HT1080 (cell line): ENCODE measurements at regions not wholly inside any gene's neighbourhood (a gene's known extent, or its start where the extent isn't known, plus 50 kb on each side); places are given as distances from the start of the nearest gene placed in this dataset.

Experiments
- DNase-seq: peaks from one replicate; pipeline ENCODE4 v3.0.0-alpha.2; 2015; ENCODE audit warnings: low read depth

GRCh38 chr2:103103678-103104077 lies 341.8 kb downstream of the TMEM182 start:
- DNase-seq = no peak

GRCh38 chr2:103119352-103119751 lies 357.5 kb downstream of the TMEM182 start:
- no peak for DNase-seq

GRCh38 chr2:103121106-103121505 lies 359.3 kb downstream of the TMEM182 start:
- DNase-seq = no peak

- DNase-seq = no peak
Observed at GRCh38 chr2:103123516-103123915, 361.7 kb downstream of the TMEM182 start.

- DNase-seq = no peak
Observed at GRCh38 chr2:103130857-103131256, 369.0 kb downstream of the TMEM182 start.

GRCh38 chr2:103132536-103133217 lies 370.8 kb downstream of the TMEM182 start:
- no peak for DNase-seq

- peak; percentile 6 for DNase-seq
Observed at GRCh38 chr2:103135679-103136078, 373.8 kb downstream of the TMEM182 start.

GRCh38 chr2:103138123-103138901 lies 376.5 kb downstream of the TMEM182 start:
- DNase-seq = no peak

GRCh38 chr2:103139628-103140268 lies 377.9 kb downstream of the TMEM182 start:
- DNase-seq = no peak

GRCh38 chr2:103144837-103145236 lies 383.0 kb downstream of the TMEM182 start:
- DNase-seq = peak; percentile 19

- DNase-seq = no peak
Observed at GRCh38 chr2:103145739-103146138, 383.9 kb downstream of the TMEM182 start.

- DNase-seq = no peak
Observed at GRCh38 chr2:103151046-103151445, 389.2 kb downstream of the TMEM182 start.

GRCh38 chr2:103152556-103152955 lies 390.7 kb downstream of the TMEM182 start:
- DNase-seq = no peak

- no peak for DNase-seq
Observed at GRCh38 chr2:103153580-103154284, 391.9 kb downstream of the TMEM182 start.

- no peak for DNase-seq
Observed at GRCh38 chr2:103155308-103155707, 393.5 kb downstream of the TMEM182 start.

GRCh38 chr2:103159018-103159417 lies 397.2 kb downstream of the TMEM182 start:
- DNase-seq = no peak

- DNase-seq = peak; percentile 31
Observed at GRCh38 chr2:103161456-103162289, 399.8 kb downstream of the TMEM182 start.

GRCh38 chr2:103164748-103165147 lies 402.9 kb downstream of the TMEM182 start:
- DNase-seq = no peak

GRCh38 chr2:103165836-103166235 lies 404.0 kb downstream of the TMEM182 start:
- no peak for DNase-seq

- DNase-seq = no peak
Observed at GRCh38 chr2:103166456-103167324, 404.9 kb downstream of the TMEM182 start.
